H9 (cell line): ENCODE measurements at regions not wholly inside any gene's neighbourhood (a gene's known extent, or its start where the extent isn't known, plus 50 kb on each side); places are given as distances from the start of the nearest gene placed in this dataset.

Source experiments
- DNase-seq: peaks from one replicate; pipeline ENCODE4 v3.0.0-alpha.2; 2017
- H2AFZ ChIP-seq: one replicate; pipeline ENCODE4 v1.6.1; 2013; ENCODE audit warnings: mild to moderate bottlenecking, low read length, control low read depth, moderate library complexity
- H2AK5ac ChIP-seq: 2 replicates; pipeline ENCODE4 v1.6.1; 2013; ENCODE audit warnings: low read length, control low read depth, mixed read lengths; ENCODE audit not compliant: insufficient read length
- H2BK120ac ChIP-seq: one replicate; pipeline ENCODE4 v1.6.1; 2013; ENCODE audit warnings: low read depth, mild to moderate bottlenecking, low read length, control low read depth, inconsistent platforms; ENCODE audit not compliant: poor library complexity, severe bottlenecking
- H2BK12ac ChIP-seq: 2 replicates; pipeline ENCODE4 v1.6.1; 2013; ENCODE audit warnings: low read length, control low read depth, mixed read lengths, low read depth; ENCODE audit not compliant: insufficient read length
- H2BK15ac ChIP-seq: 2 replicates; pipeline ENCODE4 v1.6.1; 2013; ENCODE audit warnings: low read depth, low read length, control low read depth
- H2BK20ac ChIP-seq: one replicate; pipeline ENCODE4 v1.6.1; 2013; ENCODE audit warnings: low read depth, mild to moderate bottlenecking, low read length, control low read depth, inconsistent platforms; ENCODE audit not compliant: poor library complexity, severe bottlenecking
- H2BK5ac ChIP-seq: 2 replicates; pipeline ENCODE4 v1.6.1; 2013; ENCODE audit warnings: low read length, control low read depth, mixed read lengths; ENCODE audit not compliant: insufficient read length
- H3K14ac ChIP-seq: 2 replicates; pipeline ENCODE4 v1.6.1; 2013; ENCODE audit warnings: low read length, control low read depth; ENCODE audit not compliant: insufficient read depth
- H3K18ac ChIP-seq: 2 replicates; pipeline ENCODE4 v1.6.1; 2013; ENCODE audit warnings: low read depth, mild to moderate bottlenecking, mixed read lengths, low read length, control low read depth; ENCODE audit not compliant: insufficient read length
- H3K23ac ChIP-seq: 2 replicates; pipeline ENCODE4 v1.6.1; 2013; ENCODE audit warnings: low read length, control low read depth, mixed read lengths, low read depth; ENCODE audit not compliant: insufficient read length
- H3K23me2 ChIP-seq: 2 replicates; pipeline ENCODE4 v1.6.1; 2013; ENCODE audit warnings: low read depth, mild to moderate bottlenecking, mixed read lengths, low read length, control low read depth; ENCODE audit not compliant: insufficient read length, poor library complexity, severe bottlenecking
- H3K27ac ChIP-seq: 2 replicates; pipeline ENCODE4 v1.5.1; 2013; ENCODE audit warnings: low read length, control low read depth, mixed read lengths, low read depth; ENCODE audit not compliant: insufficient read length
- H3K27me3 ChIP-seq: 2 replicates; pipeline ENCODE4 v1.6.1; 2013; ENCODE audit warnings: low read length, control low read depth, inconsistent platforms; ENCODE audit not compliant: insufficient read depth
- H3K4ac ChIP-seq: 2 replicates; pipeline ENCODE4 v1.6.1; 2013; ENCODE audit warnings: low read depth, mild to moderate bottlenecking, control low read depth, inconsistent platforms, low read length, moderate library complexity
- H3K4me1 ChIP-seq: 2 replicates; pipeline ENCODE4 v1.6.1; 2013; ENCODE audit warnings: low read length, control low read depth, inconsistent platforms; ENCODE audit not compliant: insufficient read depth
- H3K4me2 ChIP-seq: 2 replicates; pipeline ENCODE4 v1.6.1; 2013; ENCODE audit warnings: low read length, control low read depth, mixed read lengths; ENCODE audit not compliant: insufficient read length, insufficient read depth
- H3K56ac ChIP-seq: 2 replicates; pipeline ENCODE4 v1.6.1; 2013; ENCODE audit warnings: low read depth, mild to moderate bottlenecking, mixed read lengths, low read length, control low read depth; ENCODE audit not compliant: insufficient read length
- H3K79me1 ChIP-seq: 2 replicates; pipeline ENCODE4 v1.6.1; 2013; ENCODE audit warnings: low read depth, mild to moderate bottlenecking, moderate library complexity, low read length, control low read depth, inconsistent platforms; ENCODE audit not compliant: insufficient read depth, poor library complexity, severe bottlenecking
- H3K79me2 ChIP-seq: 2 replicates; pipeline ENCODE4 v1.6.1; 2013; ENCODE audit warnings: low read length, control low read depth, inconsistent platforms; ENCODE audit not compliant: insufficient read depth
- H3K9ac ChIP-seq: 2 replicates; pipeline ENCODE4 v1.6.1; 2013; ENCODE audit warnings: low read length, control low read depth, mixed read lengths; ENCODE audit not compliant: insufficient read length; ENCODE audit errors: extremely low read depth
- H3K9me3 ChIP-seq: one replicate; pipeline ENCODE4 v1.6.1; 2013; ENCODE audit warnings: low read depth, low read length, inconsistent platforms; ENCODE audit not compliant: control insufficient read depth
- H3T11ph ChIP-seq: one replicate; pipeline ENCODE4 v1.6.1; 2013; ENCODE audit warnings: mild to moderate bottlenecking, low read length, control low read depth, inconsistent platforms
- H4K20me1 ChIP-seq: one replicate; pipeline ENCODE4 v1.6.1; 2013; ENCODE audit not compliant: control insufficient read depth, insufficient read length, insufficient read depth
- H4K5ac ChIP-seq: 2 replicates; pipeline ENCODE4 v1.6.1; 2013; ENCODE audit warnings: low read depth, mild to moderate bottlenecking, mixed read lengths, low read length, control low read depth; ENCODE audit not compliant: insufficient read length
- H4K8ac ChIP-seq: replicated peaks from 2 replicates; pipeline ENCODE4 v1.6.1; 2013; ENCODE audit warnings: low read length, control low read depth, mixed read lengths, low read depth; ENCODE audit not compliant: insufficient read length
- H4K91ac ChIP-seq: 2 replicates; pipeline ENCODE4 v1.6.1; 2013; ENCODE audit warnings: low read depth, mild to moderate bottlenecking, moderate library complexity, mixed read lengths, low read length, control low read depth; ENCODE audit not compliant: insufficient read length
- H3K27ac Mint-ChIP-seq, 3 experiments: 2 replicates in 2 of 3; 3 replicates in 1 of 3; pipeline ENCODE4 v1.8.0; 2020 to 2021; ENCODE audit warnings: mixed read lengths in 3 of 3, mild to moderate bottlenecking in 1 of 3, moderate library complexity in 1 of 3
- H3K27me3 Mint-ChIP-seq: 2 replicates; pipeline ENCODE4 v1.8.0; 2021; ENCODE audit warnings: low read depth, mild to moderate bottlenecking, moderate library complexity, mixed read lengths
- H3K36me3 Mint-ChIP-seq, 3 experiments: 2 replicates in 2 of 3; 3 replicates in 1 of 3; pipeline ENCODE4 v1.8.0; 2020 to 2021; ENCODE audit warnings: low read depth in 3 of 3, mixed read lengths in 3 of 3; ENCODE audit not compliant: insufficient read depth in 1 of 3
- H3K4me1 Mint-ChIP-seq, 2 experiments: 2 replicates each; pipeline ENCODE4 v1.8.0; 2020; ENCODE audit warnings: mixed read lengths in 2 of 2
- H3K4me3 Mint-ChIP-seq, 2 experiments: 2 replicates in 1 of 2; 3 replicates in 1 of 2; pipeline ENCODE4 v1.8.0; 2020 to 2021; ENCODE audit warnings: mild to moderate bottlenecking in 2 of 2, mixed read lengths in 2 of 2, moderate library complexity in 1 of 2
- H3K9me3 Mint-ChIP-seq, 2 experiments: 2 replicates in 1 of 2; 3 replicates in 1 of 2; pipeline ENCODE4 v1.8.0; 2020; ENCODE audit warnings: mild to moderate bottlenecking in 2 of 2, mixed read lengths in 2 of 2, moderate library complexity in 1 of 2
- CTCF ChIP-seq: fragments of 200-600 bp; sonication (generic); conservative IDR thresholded peaks from 3 replicates; pipeline ENCODE4 v1.8.0; 2021; ENCODE audit warnings: antibody characterized with exemption, mild to moderate bottlenecking
- WGBS: extraction: QIAGEN DNeasy Blood & Tissue Kit; methylation state at CpG from one replicate; pipeline ENCODE4 v1.1.7; 2013; ENCODE audit warnings: missing lambda C conversion rate, low lambda C conversion rate, mixed read lengths; ENCODE audit not compliant: insufficient read length; ENCODE audit errors: extremely low coverage; 5-methylcytosine and 5-hydroxymethylcytosine counted together

- Histone ChIP-seq H3K18ac (no peak overlapping the region), H2BK12ac (no peak overlapping the region), H3K23me2 (no peaks in the 10 kb centered on the region), H4K91ac (no peak overlapping the region), H2BK20ac (no peak overlapping the region), H3K4me2 (no peak overlapping the region), H4K5ac (no peak overlapping the region), H3K14ac (no peak overlapping the region), H3K9ac (no peak overlapping the region), H2BK5ac (no peak overlapping the region), H3K27ac (no peak overlapping the region), H4K8ac (no peak overlapping the region), H2AFZ (no peak overlapping the region), H2BK120ac (no peak overlapping the region), H3K23ac (no peak overlapping the region), H3K9me3 (no peaks in the 10 kb centered on the region), H4K20me1 (no peaks in the 10 kb centered on the region), H3K56ac (no peak overlapping the region), H3T11ph (no peak overlapping the region), H3K4me1 (no peaks in the 10 kb centered on the region; the same call in 1 of the 2 replicates), H2BK15ac (no peak overlapping the region), H2AK5ac (no peak overlapping the region), H3K79me1 (no peaks in the 10 kb centered on the region), H3K79me2 (no peaks in the 10 kb centered on the region), H3K27me3 (no peaks in the 10 kb centered on the region), H3K4ac (no peak overlapping the region)
- H3K4me1 Mint-ChIP-seq, result peaks cover 5 to 6% of the 10 kb centered on the region in 2 experiments; a peak in 2 of 4 replicates
- no peaks in the 10 kb centered on the region for H3K36me3 Mint-ChIP-seq
- H3K27me3 Mint-ChIP-seq, result no peaks in the 10 kb centered on the region
- TF ChIP-seq CTCF, result no peak
- no peak for DNase-seq
- H3K27ac Mint-ChIP-seq, result no peak overlapping the region
- no peak overlapping the region for H3K4me3 Mint-ChIP-seq
- WGBS, result no CpG with 5 or more reads among the region's 1 CpG
- peaks cover 0 to 5% of the 10 kb centered on the region in 2 experiments; a peak in 1 of 5 replicates for H3K9me3 Mint-ChIP-seq
Measured at GRCh38 chr10:114723361-114723760, 65.3 kb upstream of the ABLIM1 start.
